Sigmoid colon (tissue), 4 donors: ENCODE measurements at regions not wholly inside any gene's neighbourhood (a gene's known extent, or its start where the extent isn't known, plus 50 kb on each side); places are given as distances from the start of the nearest gene placed in this dataset.

Experiments used
- EP300 ChIP-seq, 4 donors: sonication (generic); formaldehyde crosslinking; IDR thresholded peaks; one replicate each; pipeline ENCODE4 v1.6.1; 2017; ENCODE audit warnings: antibody characterized with exemption in 4 of 4
- POLR2A ChIP-seq, 2 donors: fragments of 450-650 bp; IDR thresholded peaks; one replicate each; pipeline ENCODE4 v1.6.1; 2016; ENCODE audit warnings: antibody characterized with exemption in 2 of 2, mild to moderate bottlenecking in 2 of 2, moderate library complexity in 2 of 2
- POLR2AphosphoS5 ChIP-seq, 4 donors: sonication (generic); formaldehyde crosslinking; IDR thresholded peaks; one replicate each; pipeline ENCODE4 v1.6.1; 2017; ENCODE audit warnings: antibody characterized with exemption in 4 of 4
- TF ChIP-seq, protein P1 (sequence below), 4 experiments: fragments of 450-650 bp in 3 of 4; fragments of 200-600 bp in 1 of 4; IDR thresholded peaks; one replicate each; pipeline ENCODE4 v1.5.1; 2016 to 2019; ENCODE audit warnings: antibody characterized with exemption in 4 of 4, mild to moderate bottlenecking in 3 of 4, moderate library complexity in 2 of 4

GRCh38 chr6:11847515-11848345 lies 69.1 kb upstream of the ADTRP start:
- TF ChIP-seq POLR2AphosphoS5 (IDR thresholded peaks at IDR 0.05): no peak
- TF ChIP-seq, protein P1, sequence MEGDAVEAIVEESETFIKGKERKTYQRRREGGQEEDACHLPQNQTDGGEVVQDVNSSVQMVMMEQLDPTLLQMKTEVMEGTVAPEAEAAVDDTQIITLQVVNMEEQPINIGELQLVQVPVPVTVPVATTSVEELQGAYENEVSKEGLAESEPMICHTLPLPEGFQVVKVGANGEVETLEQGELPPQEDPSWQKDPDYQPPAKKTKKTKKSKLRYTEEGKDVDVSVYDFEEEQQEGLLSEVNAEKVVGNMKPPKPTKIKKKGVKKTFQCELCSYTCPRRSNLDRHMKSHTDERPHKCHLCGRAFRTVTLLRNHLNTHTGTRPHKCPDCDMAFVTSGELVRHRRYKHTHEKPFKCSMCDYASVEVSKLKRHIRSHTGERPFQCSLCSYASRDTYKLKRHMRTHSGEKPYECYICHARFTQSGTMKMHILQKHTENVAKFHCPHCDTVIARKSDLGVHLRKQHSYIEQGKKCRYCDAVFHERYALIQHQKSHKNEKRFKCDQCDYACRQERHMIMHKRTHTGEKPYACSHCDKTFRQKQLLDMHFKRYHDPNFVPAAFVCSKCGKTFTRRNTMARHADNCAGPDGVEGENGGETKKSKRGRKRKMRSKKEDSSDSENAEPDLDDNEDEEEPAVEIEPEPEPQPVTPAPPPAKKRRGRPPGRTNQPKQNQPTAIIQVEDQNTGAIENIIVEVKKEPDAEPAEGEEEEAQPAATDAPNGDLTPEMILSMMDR (IDR thresholded peaks at IDR 0.05): no peak
- no peak for TF ChIP-seq EP300 (IDR thresholded peaks at IDR 0.05)
- no peak for TF ChIP-seq POLR2A (IDR thresholded peaks at IDR 0.05)
